Transverse colon (tissue), 4 donors: ENCODE measurements at regions not wholly inside any gene's neighbourhood (a gene's known extent, or its start where the extent isn't known, plus 50 kb on each side); places are given as distances from the start of the nearest gene placed in this dataset.

Experiments used
- CTCF ChIP-seq, 5 experiments: fragments of 200-600 bp in 3 of 5; fragments of 450-650 bp in 2 of 5; sonication (generic) in 3 of 5; IDR thresholded peaks; 1 replicate in 2 of 5; 2 replicates in 3 of 5; pipeline ENCODE4 v1.5.1; 2016 to 2017; ENCODE audit warnings: antibody characterized with exemption in 5 of 5, inconsistent platforms in 3 of 5, mild to moderate bottlenecking in 2 of 5, moderate library complexity in 1 of 5
- EP300 ChIP-seq: sonication (generic); formaldehyde crosslinking; IDR thresholded peaks from one replicate; pipeline ENCODE4 v1.6.1; 2017; ENCODE audit warnings: antibody characterized with exemption, low read depth
- POLR2AphosphoS5 ChIP-seq, 3 donors: sonication (generic); formaldehyde crosslinking; IDR thresholded peaks; one replicate each; pipeline ENCODE4 v1.6.1; 2016; ENCODE audit warnings: antibody characterized with exemption in 3 of 3

GRCh38 chr10:89102735-89103134, 104.4 kb downstream of the CH25H start:
- no peak for TF ChIP-seq CTCF (IDR thresholded peaks at IDR 0.05)
- TF ChIP-seq POLR2AphosphoS5 (IDR thresholded peaks at IDR 0.05) = no peak
- TF ChIP-seq EP300 = no peak
